HepG2 (cell line): ENCODE measurements at regions not wholly inside any gene's neighbourhood (a gene's known extent, or its start where the extent isn't known, plus 50 kb on each side); places are given as distances from the start of the nearest gene placed in this dataset.

Experiments
- ATAC-seq: fragments of 200-7000 bp; cut with Tn5 transposase; 3 replicates; pipeline ENCODE4 v1.9.1; 2020; ENCODE audit warnings: mild to moderate bottlenecking, moderate library complexity
- BruUV-seq: library from RNA; stranded (reverse); fragments of 400-500 nt; replicated peaks from 2 replicates; lab custom pipeline; 2021; lab: Mats Ljungman, UMichigan
- CTCF ChIA-PET: fragments of 300-600 bp; formaldehyde crosslinking; extraction: SDS; loops from one replicate; lab custom pipeline; 2021; ENCODE audit warnings: low total read pairs, inconsistent platforms, low intra/inter-chr PET ratio; lab: Yijun Ruan, JAX
- POLR2A ChIA-PET: fragments of 350-600 bp; sonication (Branson Sonifier 250); formaldehyde crosslinking; loops from one replicate; lab custom pipeline; 2020; ENCODE audit warnings: antibody characterized with exemption, inconsistent platforms; lab: Yijun Ruan, JAX
- DNase-seq: peaks from one replicate; pipeline ENCODE4 v3.0.0-alpha.2; 2015; ENCODE audit warnings: low spot score
- FAIRE-seq: peaks from 3 replicates; lab custom pipeline; 2011; peaks lifted over from hg19 to GRCh38; lab: Jason Lieb, UNC
- H2AFZ ChIP-seq: one replicate; pipeline ENCODE4 v1.6.1; 2011; ENCODE audit warnings: low read length, inconsistent platforms
- H3K27ac ChIP-seq: fragments of 300-600 bp; 3 replicates; pipeline ENCODE4 v1.8.0; 2011; ENCODE audit warnings: mixed run types, mild to moderate bottlenecking, mixed read lengths, low read length, inconsistent platforms; ENCODE audit not compliant: insufficient read depth; ENCODE audit errors: extremely low read length
- H3K27me3 ChIP-seq, 2 experiments: fragments of 200-600 bp in 1 of 2; 2 replicates in 1 of 2; 3 replicates in 1 of 2; pipeline versions ENCODE4 v1.6.0 to v1.8.0; 2011; ENCODE audit warnings: low read length in 2 of 2, mild to moderate bottlenecking in 2 of 2, moderate library complexity in 2 of 2, inconsistent platforms in 1 of 2; ENCODE audit not compliant: insufficient read depth in 2 of 2, control insufficient read depth in 1 of 2
- H3K36me3 ChIP-seq, 2 experiments: fragments of 200-600 bp in 1 of 2; replicated peaks in 1 of 2; 2 replicates in 1 of 2; 3 replicates in 1 of 2; pipeline versions ENCODE4 v1.5.1 to v1.8.0; 2011; ENCODE audit warnings: low read length in 2 of 2, inconsistent platforms in 1 of 2; ENCODE audit not compliant: insufficient read depth in 2 of 2, control insufficient read depth in 1 of 2
- H3K4me1 ChIP-seq: 2 replicates; pipeline ENCODE4 v1.5.1; 2012; ENCODE audit warnings: low read length, inconsistent platforms; ENCODE audit not compliant: insufficient read depth
- H3K4me2 ChIP-seq: 2 replicates; pipeline ENCODE4 v1.6.0; 2011; ENCODE audit warnings: low read depth, low read length, inconsistent platforms
- H3K4me3 ChIP-seq, 3 experiments: fragments of 200-600 bp in 1 of 3; sonication (generic), shearing (Covaris generic) in 1 of 3; replicated peaks in 1 of 3; 2 replicates each; pipeline ENCODE4 v1.5.1; 2011 to 2016; ENCODE audit warnings: low read length in 3 of 3, inconsistent platforms in 2 of 3, low read depth in 2 of 3, mild to moderate bottlenecking in 2 of 3, control low read depth in 1 of 3, mixed read lengths in 1 of 3; ENCODE audit not compliant: insufficient read depth in 1 of 3
- H3K79me2 ChIP-seq: one replicate; pipeline ENCODE4 v1.6.1; 2011; ENCODE audit warnings: low read length, inconsistent platforms; ENCODE audit not compliant: insufficient read depth
- H3K9ac ChIP-seq: 2 replicates; pipeline ENCODE4 v1.6.0; 2011; ENCODE audit warnings: mild to moderate bottlenecking, low read depth, low read length, inconsistent platforms; ENCODE audit not compliant: insufficient read depth
- H3K9me3 ChIP-seq: 2 replicates; pipeline ENCODE4 v1.5.1; 2012; ENCODE audit warnings: mild to moderate bottlenecking, low read length
- H4K20me1 ChIP-seq: 2 replicates; pipeline ENCODE4 v1.6.0; 2011; ENCODE audit warnings: inconsistent platforms, mild to moderate bottlenecking, low read length, moderate library complexity; ENCODE audit not compliant: insufficient read depth
- ARNTL ChIP-seq: sonication (generic); formaldehyde crosslinking; IDR thresholded peaks from 2 replicates; pipeline ENCODE4 v1.4.0; 2020; ENCODE audit warnings: mild to moderate bottlenecking, missing genetic modification reagents
- BORCS8-MEF2B ChIP-seq: sonication (generic); formaldehyde crosslinking; IDR thresholded peaks from 2 replicates; pipeline ENCODE4 v1.8.0; 2022; ENCODE audit warnings: mild to moderate bottlenecking, missing genetic modification reagents
- CBX2 ChIP-seq, 2 experiments: fragments of 200-600 bp in 1 of 2; sonication (generic); formaldehyde crosslinking in 1 of 2; IDR thresholded peaks; 2 replicates each; pipeline versions ENCODE4 v1.7.0 to v1.8.1; 2018 to 2022; ENCODE audit warnings: low read depth in 2 of 2, low read length in 1 of 2, mild to moderate bottlenecking in 1 of 2, missing genetic modification reagents in 1 of 2
- CEBPB ChIP-seq: IDR thresholded peaks from 2 replicates; pipeline ENCODE4 v1.6.1; 2011; ENCODE audit warnings: low read depth, low read length, improper control_type of control experiment, borderline replicate concordance
- GPN1 ChIP-seq: sonication (generic); formaldehyde crosslinking; IDR thresholded peaks from 2 replicates; pipeline ENCODE4 v1.5.1; 2020; ENCODE audit warnings: missing genetic modification reagents, borderline replicate concordance
- HCFC1 ChIP-seq: fragments of 150-350 bp; IDR thresholded peaks from 2 replicates; pipeline ENCODE4 v1.6.1; 2014; ENCODE audit warnings: low read depth, low read length
- HNRNPLL ChIP-seq: fragments of 200-400 bp; formaldehyde crosslinking; IDR thresholded peaks from 2 replicates; pipeline ENCODE4 v1.6.1; 2017; ENCODE audit warnings: mild to moderate bottlenecking, low read depth, low read length; ENCODE audit not compliant: poor library complexity, severe bottlenecking
- NCOA2 ChIP-seq: sonication (generic); formaldehyde crosslinking; IDR thresholded peaks from 2 replicates; pipeline ENCODE4 v1.8.0; 2022; ENCODE audit warnings: inconsistent platforms
- NFIC ChIP-seq: IDR thresholded peaks from 2 replicates; pipeline ENCODE4 v1.6.1; 2012; ENCODE audit warnings: mild to moderate bottlenecking, low read length, inconsistent platforms
- NKX3-1 ChIP-seq: sonication (generic); formaldehyde crosslinking; IDR thresholded peaks from 2 replicates; pipeline ENCODE4 v1.5.0; 2020; ENCODE audit warnings: missing genetic modification reagents
- PITX1 ChIP-seq: sonication (generic); formaldehyde crosslinking; IDR thresholded peaks from 2 replicates; pipeline ENCODE4 v1.5.1; 2020; ENCODE audit warnings: mild to moderate bottlenecking, missing genetic modification reagents
- POGZ ChIP-seq: sonication (generic); formaldehyde crosslinking; IDR thresholded peaks from 2 replicates; pipeline ENCODE4 v1.4.0; 2020; ENCODE audit warnings: mild to moderate bottlenecking, missing genetic modification reagents
- SMC3 ChIP-seq: IDR thresholded peaks from 2 replicates; pipeline ENCODE4 v1.6.1; 2011; ENCODE audit warnings: low read length, improper control_type of control experiment
- TBP ChIP-seq: sonication (generic); formaldehyde crosslinking; IDR thresholded peaks from 2 replicates; pipeline ENCODE4 v1.5.0; 2020; ENCODE audit warnings: missing genetic modification reagents
- ZFAT ChIP-seq: sonication (generic); formaldehyde crosslinking; conservative IDR thresholded peaks from 2 replicates; pipeline ENCODE4 v1.8.1; 2023; ENCODE audit warnings: missing genetic modification reagents, inconsistent platforms
- ZNF260 ChIP-seq: sonication (generic); formaldehyde crosslinking; IDR thresholded peaks from 2 replicates; pipeline ENCODE4 v1.4.0; 2020; ENCODE audit warnings: missing genetic modification reagents, low read depth, mild to moderate bottlenecking, borderline replicate concordance
- ZNF30 ChIP-seq: sonication (generic); formaldehyde crosslinking; IDR thresholded peaks from 2 replicates; pipeline ENCODE4 v1.5.0; 2020; ENCODE audit warnings: mild to moderate bottlenecking, missing genetic modification reagents
- WGBS: methylation state at CpG from one replicate; pipeline ENCODE4 v1.1.6; 2017; ENCODE audit warnings: low lambda C conversion rate; 5-methylcytosine and 5-hydroxymethylcytosine counted together
- in situ Hi-C: cut with HindIII; loops from 2 replicates; pipeline ENCODE4 v1.10.0; 2017; ENCODE audit warnings: low pct_unique_long_range_greater_than_20kb; ENCODE audit not compliant: extremely low pct_ligation_motif_present
- intact Hi-C: fragments of 100-400 bp; cut with micrococcal nuclease; formaldehyde crosslinking; loops from one replicate; pipeline ENCODE4 v1.10.0; 2022; ENCODE audit not compliant: unreplicated experiment
- TF ChIP-seq, protein P1 (sequence below): sonication (generic); formaldehyde crosslinking; IDR thresholded peaks from 2 replicates; pipeline ENCODE4 v1.4.0; 2020; ENCODE audit warnings: missing genetic modification reagents

- Histone ChIP-seq H3K9ac (no peak overlapping the region), H3K4me3 (no peak overlapping the region), H3K79me2 (no peaks in the 10 kb centered on the region), H4K20me1 (no peaks in the 10 kb centered on the region), H3K27me3 (peaks cover 0 to 3% of the 10 kb centered on the region in 2 experiments; a peak in 1 of 5 replicates), H2AFZ (no peak overlapping the region), H3K27ac (no peak overlapping the region), H3K4me2 (no peak overlapping the region), H3K4me1 (no peaks in the 10 kb centered on the region), H3K36me3 (no peaks in the 10 kb centered on the region), H3K9me3 (no peaks in the 10 kb centered on the region; the same call in 1 of the 2 replicates)
- 37% methylated on average over 4 of the region's 4 CpGs for WGBS
- ChIA-PET POLR2A (no interaction called here), CTCF (no interaction called here)
- DNase-seq (no peak), ATAC-seq (no peak), FAIRE-seq (no peak)
- intact Hi-C loops (no loop called here), in situ Hi-C loops (no loop called here)
- no TSS peak for BruUV-seq
- TF ChIP-seq, protein P1, sequence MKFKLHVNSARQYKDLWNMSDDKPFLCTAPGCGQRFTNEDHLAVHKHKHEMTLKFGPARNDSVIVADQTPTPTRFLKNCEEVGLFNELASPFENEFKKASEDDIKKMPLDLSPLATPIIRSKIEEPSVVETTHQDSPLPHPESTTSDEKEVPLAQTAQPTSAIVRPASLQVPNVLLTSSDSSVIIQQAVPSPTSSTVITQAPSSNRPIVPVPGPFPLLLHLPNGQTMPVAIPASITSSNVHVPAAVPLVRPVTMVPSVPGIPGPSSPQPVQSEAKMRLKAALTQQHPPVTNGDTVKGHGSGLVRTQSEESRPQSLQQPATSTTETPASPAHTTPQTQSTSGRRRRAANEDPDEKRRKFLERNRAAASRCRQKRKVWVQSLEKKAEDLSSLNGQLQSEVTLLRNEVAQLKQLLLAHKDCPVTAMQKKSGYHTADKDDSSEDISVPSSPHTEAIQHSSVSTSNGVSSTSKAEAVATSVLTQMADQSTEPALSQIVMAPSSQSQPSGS (CRISPR knock-in tag), result no peak
- TF ChIP-seq NFIC (no peak), GPN1 (CRISPR knock-in tag) (no peak), ZNF30 (CRISPR knock-in tag) (no peak), NKX3-1 (CRISPR knock-in tag) (no peak), HCFC1 (no peak), NCOA2 (CRISPR knock-in tag) (no peak), ZNF260 (no peak), BORCS8-MEF2B (CRISPR knock-in tag) (no peak), TBP (CRISPR knock-in tag) (no peak), POGZ (CRISPR knock-in tag) (no peak), HNRNPLL (no peak), SMC3 (no peak), CBX2 (IDR thresholded peaks at IDR 0.05; ENCODE audit: low read depth, low read length) (no peak), CBX2 (CRISPR knock-in tag; IDR thresholded peaks at IDR 0.05; ENCODE audit: low read depth) (no peak), ARNTL (no peak), ZFAT (CRISPR knock-in tag) (no peak), CEBPB (no peak), PITX1 (CRISPR knock-in tag) (no peak)
These were observed 212.6 kb downstream of the CLIC5 start for GRCh38 chr6:45803071-45803470.
